ENCODE measurements at regions not wholly inside any gene's neighbourhood (a gene's known extent, or its start where the extent isn't known, plus 50 kb on each side); places are given as distances from the start of the nearest gene placed in this dataset.
"Not testable (repeated sequence)": the region's sequence is repeated elsewhere in the genome, so short reads cannot be mapped to it uniquely, and the experiment has no call there.

DNA sequence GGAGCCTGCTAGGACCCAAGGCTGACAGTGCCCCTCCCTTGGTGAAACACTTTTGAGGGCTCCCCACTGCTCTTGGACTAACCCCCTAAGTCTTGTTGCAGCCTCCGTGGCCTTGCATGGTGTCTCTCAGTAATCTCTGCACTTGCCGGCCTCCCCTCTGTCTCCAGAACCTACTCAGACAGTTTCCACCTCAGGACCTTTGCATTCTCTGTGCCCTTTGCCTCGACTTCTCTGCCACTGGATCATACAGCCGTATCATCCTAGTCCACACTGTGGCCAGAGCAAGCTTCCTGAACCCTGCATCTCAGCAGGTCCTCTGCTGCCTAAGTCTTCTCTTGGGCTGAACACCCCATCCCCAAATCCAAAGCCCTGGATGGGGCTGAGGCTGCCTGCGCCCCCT lies 152.0 kb upstream of the PTPN1 start:
- TF ChIP-seq, protein P1, sequence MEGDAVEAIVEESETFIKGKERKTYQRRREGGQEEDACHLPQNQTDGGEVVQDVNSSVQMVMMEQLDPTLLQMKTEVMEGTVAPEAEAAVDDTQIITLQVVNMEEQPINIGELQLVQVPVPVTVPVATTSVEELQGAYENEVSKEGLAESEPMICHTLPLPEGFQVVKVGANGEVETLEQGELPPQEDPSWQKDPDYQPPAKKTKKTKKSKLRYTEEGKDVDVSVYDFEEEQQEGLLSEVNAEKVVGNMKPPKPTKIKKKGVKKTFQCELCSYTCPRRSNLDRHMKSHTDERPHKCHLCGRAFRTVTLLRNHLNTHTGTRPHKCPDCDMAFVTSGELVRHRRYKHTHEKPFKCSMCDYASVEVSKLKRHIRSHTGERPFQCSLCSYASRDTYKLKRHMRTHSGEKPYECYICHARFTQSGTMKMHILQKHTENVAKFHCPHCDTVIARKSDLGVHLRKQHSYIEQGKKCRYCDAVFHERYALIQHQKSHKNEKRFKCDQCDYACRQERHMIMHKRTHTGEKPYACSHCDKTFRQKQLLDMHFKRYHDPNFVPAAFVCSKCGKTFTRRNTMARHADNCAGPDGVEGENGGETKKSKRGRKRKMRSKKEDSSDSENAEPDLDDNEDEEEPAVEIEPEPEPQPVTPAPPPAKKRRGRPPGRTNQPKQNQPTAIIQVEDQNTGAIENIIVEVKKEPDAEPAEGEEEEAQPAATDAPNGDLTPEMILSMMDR (IDR thresholded peaks at IDR 0.05; ENCODE audit: insufficient read depth, low read length, poor library complexity, severe bottlenecking): no peak
- H3K36me3 ChIP-seq (ENCODE audit: control insufficient read depth, insufficient read depth, low read length): no peaks in the 10 kb centered on the region
- H3K4me3 ChIP-seq (replicated peaks; ENCODE audit: low read depth, low read length): no peak overlapping the region
- H3K27me3 ChIP-seq (replicated peaks; ENCODE audit: control insufficient read depth, insufficient read depth, low read length): no peaks in the 10 kb centered on the region; the same call in 1 of the 2 replicates
- no peak for DNase-seq (ENCODE audit: extremely low read depth, insufficient read length)

DNA sequence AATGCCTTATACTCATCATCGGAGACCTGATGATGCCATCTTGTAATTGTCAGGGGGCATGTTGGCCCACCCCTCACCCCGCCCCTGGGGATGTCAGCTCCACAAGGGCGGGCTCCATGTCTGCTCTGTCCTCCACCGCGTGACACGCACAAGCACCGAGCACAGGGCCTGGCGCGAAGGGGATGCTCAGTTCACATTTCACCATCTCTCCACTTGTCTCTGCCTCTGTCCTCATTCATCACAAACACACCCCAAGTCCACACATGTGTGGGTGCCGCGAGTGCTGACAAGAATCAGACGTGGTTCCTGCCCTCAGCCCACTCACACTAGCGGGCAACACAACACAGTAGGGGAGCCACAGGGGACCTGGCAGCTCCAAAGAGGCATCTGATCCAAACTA lies 151.2 kb upstream of the PTPN1 start:
- Histone ChIP-seq H3K4me3 (replicated peaks; ENCODE audit: low read depth, low read length) (no peak overlapping the region), H3K27me3 (replicated peaks; ENCODE audit: control insufficient read depth, insufficient read depth, low read length) (no peaks in the 10 kb centered on the region; the same call in 1 of the 2 replicates), H3K36me3 (ENCODE audit: control insufficient read depth, insufficient read depth, low read length) (no peaks in the 10 kb centered on the region)
- DNase-seq (ENCODE audit: extremely low read depth, insufficient read length): no peak
- TF ChIP-seq, protein P1 (IDR thresholded peaks at IDR 0.05; ENCODE audit: insufficient read depth, low read length, poor library complexity, severe bottlenecking): no peak

GRCh38 chr20:50359607-50360217 lies 150.5 kb upstream of the PTPN1 start:
- no peak overlapping the region for H3K4me3 ChIP-seq (replicated peaks; ENCODE audit: low read depth, low read length)
- DNase-seq (ENCODE audit: extremely low read depth, insufficient read length): no peak
- TF ChIP-seq, protein P1 (IDR thresholded peaks at IDR 0.05; ENCODE audit: insufficient read depth, low read length, poor library complexity, severe bottlenecking): no peak
- H3K36me3 ChIP-seq (ENCODE audit: control insufficient read depth, insufficient read depth, low read length): no peaks in the 10 kb centered on the region
- H3K27me3 ChIP-seq (replicated peaks; ENCODE audit: control insufficient read depth, insufficient read depth, low read length): no peaks in the 10 kb centered on the region; the same call in none of the 2 replicates

- TF ChIP-seq, protein P1 (IDR thresholded peaks at IDR 0.05; ENCODE audit: insufficient read depth, low read length, poor library complexity, severe bottlenecking): no peak
- Histone ChIP-seq H3K36me3 (ENCODE audit: control insufficient read depth, insufficient read depth, low read length) (no peaks in the 10 kb centered on the region), H3K27me3 (replicated peaks; ENCODE audit: control insufficient read depth, insufficient read depth, low read length) (no peaks in the 10 kb centered on the region; the same call in none of the 2 replicates), H3K4me3 (replicated peaks; ENCODE audit: low read depth, low read length) (no peak overlapping the region)
- no peak for DNase-seq (ENCODE audit: extremely low read depth, insufficient read length)
Observed at GRCh38 chr20:50360218-50360672, 149.9 kb upstream of the PTPN1 start.

DNA sequence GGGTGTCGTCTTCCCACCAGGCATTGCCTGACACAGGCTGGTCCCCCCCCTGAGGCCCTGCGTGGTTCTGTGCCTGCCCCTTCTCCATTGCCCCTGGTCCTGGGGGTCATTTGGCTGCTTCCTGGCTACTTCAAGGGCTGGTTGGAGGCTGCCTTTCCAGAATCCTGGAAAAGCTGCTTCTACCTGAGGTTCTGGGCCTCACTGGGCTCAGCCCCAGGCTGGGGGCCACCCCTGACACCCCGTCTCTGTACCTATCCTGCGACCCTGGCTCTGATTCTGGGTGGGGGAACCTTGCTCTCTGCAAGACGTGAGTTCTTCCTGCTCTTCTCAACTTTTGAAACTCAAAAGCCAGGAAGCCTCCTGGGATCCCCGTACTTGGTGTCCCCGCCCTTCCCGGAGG lies 149.3 kb upstream of the PTPN1 start:
- H3K4me3 ChIP-seq (replicated peaks; ENCODE audit: low read depth, low read length): no peak overlapping the region
- no peaks in the 10 kb centered on the region; the same call in none of the 2 replicates for H3K27me3 ChIP-seq (replicated peaks; ENCODE audit: control insufficient read depth, insufficient read depth, low read length)
- TF ChIP-seq, protein P1 (IDR thresholded peaks at IDR 0.05; ENCODE audit: insufficient read depth, low read length, poor library complexity, severe bottlenecking): no peak
- no peaks in the 10 kb centered on the region for H3K36me3 ChIP-seq (ENCODE audit: control insufficient read depth, insufficient read depth, low read length)
- DNase-seq (ENCODE audit: extremely low read depth, insufficient read length): no peak

- H3K36me3 ChIP-seq (ENCODE audit: control insufficient read depth, insufficient read depth, low read length); H3K27me3 ChIP-seq (replicated peaks; ENCODE audit: control insufficient read depth, insufficient read depth, low read length); DNase-seq (ENCODE audit: extremely low read depth, insufficient read length); H3K4me3 ChIP-seq (replicated peaks; ENCODE audit: low read depth, low read length): not testable (repeated sequence)
Observed at GRCh38 chr20:50362177-50362576, 148.0 kb upstream of the PTPN1 start.
